ENCODE measurements at regions not wholly inside any gene's neighbourhood (a gene's known extent, or its start where the extent isn't known, plus 50 kb on each side); places are given as distances from the start of the nearest gene placed in this dataset.

GRCh38 chr1:147079400-147080005 is 92.8 kb downstream of the PRKAB2 start:
- no peak for DNase-seq
- Histone ChIP-seq H3K27ac (no peak overlapping the region), H3K9me3 (no peaks in the 10 kb centered on the region), H3K27me3 (replicated peaks in 1 of 7) (peaks cover 3 to 100% (median 63%) of the 10 kb centered on the region in 7 donors), H3K36me3 (no peaks in the 10 kb centered on the region), H3K4me3 (peak overlapping the region in 6 of 8 donors; percentile 11 to 52 (median 32)), H3K4me1 (peaks cover 6 to 49% (median 36%) of the 10 kb centered on the region in 6 donors)
- 4 to 24% (median 18%) methylated on average over 35 to 45 of the region's 45 CpGs for WGBS, 5 donors
- intact Hi-C loops (cut with DNase I; ENCODE audit: low total_unique reads) = no loop called here
- TF ChIP-seq CTCF (IDR thresholded peaks at IDR 0.05 in 8 of 11, conservative IDR thresholded peaks at IDR 0.05 in 3 of 11) = no peak
- peak in 1 of 3 donors; percentile 12 for TF ChIP-seq POLR2AphosphoS5 (IDR thresholded peaks at IDR 0.05)

GRCh38 chr1:147078606-147079399 is 93.5 kb downstream of the PRKAB2 start:
- 5 to 69% (median 43%) methylated on average over 42 to 52 of the region's 52 CpGs for WGBS, 5 donors
- H3K9me3 ChIP-seq = no peaks in the 10 kb centered on the region
- intact Hi-C loops (cut with DNase I; ENCODE audit: low total_unique reads) = no loop called here
- H3K36me3 ChIP-seq = no peaks in the 10 kb centered on the region
- no peak for TF ChIP-seq POLR2A (IDR thresholded peaks at IDR 0.05)
- TF ChIP-seq CTCF (IDR thresholded peaks at IDR 0.05 in 8 of 11, conservative IDR thresholded peaks at IDR 0.05 in 3 of 11) = no peak
- no peak for TF ChIP-seq POLR2AphosphoS5 (IDR thresholded peaks at IDR 0.05)
- H3K27ac ChIP-seq = no peak overlapping the region
- peaks cover 3 to 100% (median 66%) of the 10 kb centered on the region in 7 donors for H3K27me3 ChIP-seq (replicated peaks in 1 of 7)
- H3K4me1 ChIP-seq = peaks cover 6 to 42% (median 29%) of the 10 kb centered on the region in 6 donors
- H3K4me3 ChIP-seq = peak overlapping the region in 2 of 8 donors; percentile 27 to 52
- no peak for DNase-seq

- H3K36me3 ChIP-seq = no peaks in the 10 kb centered on the region
- peak overlapping the region in 1 of 8 donors; percentile 52 for H3K4me3 ChIP-seq
- no peak for DNase-seq
- TF ChIP-seq POLR2A (IDR thresholded peaks at IDR 0.05) (no peak), CTCF (IDR thresholded peaks at IDR 0.05 in 8 of 11, conservative IDR thresholded peaks at IDR 0.05 in 3 of 11) (no peak), POLR2AphosphoS5 (IDR thresholded peaks at IDR 0.05) (no peak)
- 10 to 69% (median 42%) methylated on average over 34 to 37 of the region's 37 CpGs for WGBS, 5 donors
- no peak overlapping the region for H3K27ac ChIP-seq
- H3K9me3 ChIP-seq = no peaks in the 10 kb centered on the region
- peaks cover 3 to 100% (median 73%) of the 10 kb centered on the region in 7 donors for H3K27me3 ChIP-seq (replicated peaks in 1 of 7)
- H3K4me1 ChIP-seq = peaks cover 9 to 43% (median 30%) of the 10 kb centered on the region in 6 donors
- intact Hi-C loops (cut with DNase I; ENCODE audit: low total_unique reads) = no loop called here
These were observed 94.2 kb downstream of the PRKAB2 start for GRCh38 chr1:147077936-147078605.
